SK-N-SH (cell line): ENCODE measurements at regions not wholly inside any gene's neighbourhood (a gene's known extent, or its start where the extent isn't known, plus 50 kb on each side); places are given as distances from the start of the nearest gene placed in this dataset.

Source experiments
- CTCF ChIA-PET: fragments of 300-600, 350-600 bp; formaldehyde crosslinking; extraction: SDS; loops from one replicate; lab custom pipeline; 2021; lab: Yijun Ruan, JAX
- POLR2A ChIA-PET: fragments of 350-600 bp; sonication (Branson Sonifier 250); formaldehyde crosslinking; extraction: SDS; loops from one replicate; lab custom pipeline; 2020; ENCODE audit warnings: antibody characterized with exemption, inconsistent platforms; lab: Yijun Ruan, JAX
- DNase-seq: peaks from one replicate; pipeline ENCODE4 v3.0.0; 2012
- H2AFZ ChIP-seq: fragments of 200-600 bp; sonication (generic); 2 replicates; pipeline ENCODE4 v1.8.1; 2016; ENCODE audit warnings: antibody characterized with exemption, mild to moderate bottlenecking, low read depth
- H3F3A ChIP-seq: fragments of 200-600 bp; sonication (generic); replicated peaks from 2 replicates; pipeline ENCODE3; 2016; ENCODE audit warnings: antibody characterized with exemption, mild to moderate bottlenecking; ENCODE audit not compliant: insufficient read depth
- H3K27ac ChIP-seq, 2 experiments: fragments of 200-500 bp in 1 of 2; fragments of 200-600 bp in 1 of 2; sonication (Bioruptor generic) in 1 of 2; sonication (generic), shearing (Covaris generic) in 1 of 2; 2 replicates each; pipeline versions ENCODE4 v1.5.1 to v1.6.1; 2014 to 2016; ENCODE audit warnings: low read depth in 2 of 2, inconsistent platforms in 1 of 2, low read length in 1 of 2, mild to moderate bottlenecking in 1 of 2, mixed read lengths in 1 of 2
- H3K27me3 ChIP-seq: fragments of 200-600 bp; sonication (generic), shearing (Covaris generic); 2 replicates; pipeline ENCODE4 v1.6.1; 2016; ENCODE audit warnings: mixed run types; ENCODE audit not compliant: insufficient read depth
- H3K36me3 ChIP-seq, 2 experiments: fragments of 200-500 bp in 1 of 2; fragments of 200-600 bp in 1 of 2; sonication (Bioruptor generic) in 1 of 2; sonication (generic) in 1 of 2; replicated peaks in 1 of 2; 2 replicates each; pipeline versions ENCODE3 to v1.5.1; 2014 to 2016; ENCODE audit warnings: low read length in 1 of 2, mild to moderate bottlenecking in 1 of 2; ENCODE audit not compliant: insufficient read depth in 2 of 2, control insufficient read depth in 1 of 2
- H3K4me1 ChIP-seq, 2 experiments: fragments of 200-500 bp in 1 of 2; fragments of 200-600 bp in 1 of 2; sonication (Bioruptor generic) in 1 of 2; sonication (generic), shearing (Covaris generic) in 1 of 2; 2 replicates each; pipeline versions ENCODE4 v1.5.1 to v1.6.1; 2014 to 2016; ENCODE audit warnings: low read depth in 1 of 2, low read length in 1 of 2, mixed run types in 1 of 2; ENCODE audit not compliant: insufficient read depth in 2 of 2, control insufficient read depth in 1 of 2
- H3K4me2 ChIP-seq: fragments of 200-600 bp; sonication (generic), shearing (Covaris generic); 2 replicates; pipeline ENCODE4 v1.6.1; 2017; ENCODE audit warnings: mixed run types
- H3K4me3 ChIP-seq, 2 experiments: fragments of 200-500 bp in 1 of 2; fragments of 200-600 bp in 1 of 2; sonication (Bioruptor generic) in 1 of 2; sonication (generic), shearing (Covaris generic) in 1 of 2; 2 replicates each; pipeline versions ENCODE4 v1.5.1 to v1.8.1; 2014 to 2016; ENCODE audit warnings: low read depth in 2 of 2, inconsistent platforms in 1 of 2, low read length in 1 of 2, mild to moderate bottlenecking in 1 of 2, mixed read lengths in 1 of 2, moderate library complexity in 1 of 2
- H3K79me2 ChIP-seq: fragments of 200-600 bp; sonication (generic); 2 replicates; pipeline ENCODE4 v1.8.1; 2017; ENCODE audit warnings: mild to moderate bottlenecking; ENCODE audit not compliant: insufficient read depth
- H3K9ac ChIP-seq: fragments of 200-600 bp; sonication (generic); 2 replicates; pipeline ENCODE4 v1.6.1; 2017; ENCODE audit warnings: mixed run types
- H3K9me2 ChIP-seq: fragments of 200-600 bp; sonication (generic); 2 replicates; pipeline ENCODE4 v1.6.1; 2017; ENCODE audit warnings: mixed run types
- H3K9me3 ChIP-seq: fragments of 200-600 bp; sonication (generic); 2 replicates; pipeline ENCODE4 v1.6.1; 2017; ENCODE audit warnings: mixed run types, mild to moderate bottlenecking, moderate library complexity
- H4K20me1 ChIP-seq: fragments of 200-600 bp; sonication (generic); 2 replicates; pipeline ENCODE4 v1.6.1; 2017; ENCODE audit warnings: mild to moderate bottlenecking, mixed run types; ENCODE audit not compliant: insufficient read depth
- EP300 ChIP-seq, 2 experiments: IDR thresholded peaks; 2 replicates each; pipeline versions ENCODE4 v1.4.0 to v1.6.1; 2012; ENCODE audit warnings: borderline replicate concordance in 1 of 2, low read depth in 1 of 2, low read length in 1 of 2
- FOXM1 ChIP-seq: IDR thresholded peaks from 2 replicates; pipeline ENCODE4 v1.4.0; 2012; ENCODE audit warnings: low read depth, mild to moderate bottlenecking
- GABPA ChIP-seq: IDR thresholded peaks from 2 replicates; pipeline ENCODE4 v1.4.0; 2012; ENCODE audit warnings: low read depth, mild to moderate bottlenecking
- IRF3 ChIP-seq: fragments of 150-350 bp; IDR thresholded peaks from 2 replicates; pipeline ENCODE4 v1.6.1; 2016; ENCODE audit warnings: mild to moderate bottlenecking, low read depth, low read length
- JUND ChIP-seq: IDR thresholded peaks from 2 replicates; pipeline ENCODE4 v1.4.0; 2012
- RCOR1 ChIP-seq: fragments of 150-350 bp; IDR thresholded peaks from 2 replicates; pipeline ENCODE4 v1.6.1; 2017; ENCODE audit warnings: antibody characterized with exemption, low read length
- REST ChIP-seq: IDR thresholded peaks from 2 replicates; pipeline ENCODE4 v1.6.1; 2012; ENCODE audit warnings: mild to moderate bottlenecking, low read depth, low read length, moderate library complexity
- SIN3A ChIP-seq: IDR thresholded peaks from 2 replicates; pipeline ENCODE4 v1.6.1; 2012; ENCODE audit warnings: low read depth, mild to moderate bottlenecking, low read length, moderate library complexity, borderline replicate concordance
- WGBS: methylation state at CpG from one replicate; pipeline ENCODE4 v1.1.6; 2017; ENCODE audit warnings: low lambda C conversion rate; 5-methylcytosine and 5-hydroxymethylcytosine counted together

- Histone ChIP-seq H3K27ac (no peak overlapping the region), H4K20me1 (no peaks in the 10 kb centered on the region), H3K27me3 (no peaks in the 10 kb centered on the region), H3K9me2 (no peaks in the 10 kb centered on the region), H3K4me3 (no peak overlapping the region), H3K79me2 (no peaks in the 10 kb centered on the region), H3K4me1 (no peaks in the 10 kb centered on the region), H2AFZ (no peak overlapping the region), H3K36me3 (no peaks in the 10 kb centered on the region), H3K4me2 (no peak overlapping the region), H3K9me3 (no peaks in the 10 kb centered on the region), H3K9ac (no peak overlapping the region), H3F3A (no peaks in the 10 kb centered on the region)
- DNase-seq, result no peak
- TF ChIP-seq FOXM1, result no peak
- no peak for TF ChIP-seq SIN3A
- TF ChIP-seq EP300 (IDR thresholded peaks at IDR 0.05; ENCODE audit: borderline replicate concordance in 1 of 2, low read depth in 1 of 2, low read length in 1 of 2), result no peak
- TF ChIP-seq JUND, result no peak
- no peak for TF ChIP-seq REST
- no peak for TF ChIP-seq RCOR1
- TF ChIP-seq IRF3, result no peak
- 64% methylated on average over 2 of the region's 2 CpGs for WGBS
- POLR2A ChIA-PET, result no interaction called here
- CTCF ChIA-PET, result interaction anchor here (1.1 kb wide), 1 partner anchor 448 kb away, joined by 3 read pairs; no protein-coding TSS in a partner anchor
Measured at GRCh38 chr2:200022511-200022910, 67.1 kb downstream of the MAIP1 start.

- H3K4me2 ChIP-seq, result no peak overlapping the region
- H3K4me1 ChIP-seq, result no peaks in the 10 kb centered on the region
- POLR2A ChIA-PET, result no interaction called here
- H2AFZ ChIP-seq, result no peak overlapping the region
- no peaks in the 10 kb centered on the region for H3K9me3 ChIP-seq
- WGBS, result 90% methylated on average over 1 of the region's 1 CpG
- no peaks in the 10 kb centered on the region for H4K20me1 ChIP-seq
- H3K27ac ChIP-seq, result no peak overlapping the region
- no peaks in the 10 kb centered on the region for H3K36me3 ChIP-seq
- no peaks in the 10 kb centered on the region for H3K27me3 ChIP-seq
- no peak overlapping the region for H3K4me3 ChIP-seq
- CTCF ChIA-PET, result interaction anchor here (1.1 kb wide), 1 partner anchor 447 kb away, joined by 3 read pairs; no protein-coding TSS in a partner anchor
- DNase-seq, result no peak
- H3K79me2 ChIP-seq, result no peaks in the 10 kb centered on the region
- H3F3A ChIP-seq, result no peaks in the 10 kb centered on the region
- H3K9ac ChIP-seq, result no peak overlapping the region
- H3K9me2 ChIP-seq, result no peaks in the 10 kb centered on the region
- TF ChIP-seq GABPA, result no peak
Measured at GRCh38 chr2:200023570-200023969, 68.2 kb downstream of the MAIP1 start.
